Naive thymus-derived CD4-positive, alpha-beta T cell (primary cell): ENCODE measurements at regions not wholly inside any gene's neighbourhood (a gene's known extent, or its start where the extent isn't known, plus 50 kb on each side); places are given as distances from the start of the nearest gene placed in this dataset.

Experiments
- ATAC-seq: fragments of 150-1000 bp; cut with Tn5 transposase; 2 replicates; pipeline ENCODE4 v1.10.0; 2021; ENCODE audit warnings: mild to moderate bottlenecking, moderate library complexity
- CTCF ChIA-PET: fragments of 350-600 bp; sonication (Branson Sonifier 250); formaldehyde crosslinking; loops from one replicate; lab custom pipeline; 2021; ENCODE audit warnings: antibody characterized with exemption; lab: Charles Lee
- POLR2A ChIA-PET: fragments of 350-600 bp; sonication (Branson Sonifier 250); formaldehyde crosslinking; loops from one replicate; lab custom pipeline; 2021; ENCODE audit warnings: antibody characterized with exemption, inconsistent platforms; lab: Charles Lee
- DNase-seq, 9 donors: peaks; one replicate each; pipeline versions ENCODE4 v3.0.0 to v3.0.0-alpha.2; 2020 to 2022; ENCODE audit warnings: mixed read lengths in 1 of 9
- H3K27ac ChIP-seq: one replicate; pipeline ENCODE4 v1.7.0; 2013; ENCODE audit warnings: mild to moderate bottlenecking, low read depth, low read length, moderate library complexity
- H3K27me3 ChIP-seq, 2 donors: one replicate each; pipeline ENCODE4 v1.7.0; 2013; ENCODE audit warnings: low read length in 2 of 2, mild to moderate bottlenecking in 2 of 2, moderate library complexity in 2 of 2; ENCODE audit not compliant: control insufficient read depth in 2 of 2, insufficient read depth in 2 of 2
- H3K36me3 ChIP-seq, 3 experiments: 1 replicate in 2 of 3; 2 replicates in 1 of 3; pipeline ENCODE4 v1.7.0; 2013; ENCODE audit warnings: low read length in 3 of 3, mild to moderate bottlenecking in 3 of 3, moderate library complexity in 1 of 3; ENCODE audit not compliant: insufficient read depth in 3 of 3, control insufficient read depth in 2 of 3
- H3K4me1 ChIP-seq, 2 donors: one replicate each; pipeline ENCODE4 v1.7.0; 2013; ENCODE audit warnings: low read length in 2 of 2, mild to moderate bottlenecking in 2 of 2, moderate library complexity in 1 of 2; ENCODE audit not compliant: control insufficient read depth in 2 of 2, insufficient read depth in 2 of 2
- H3K4me3 ChIP-seq: 2 replicates; pipeline ENCODE4 v1.7.0; 2013; ENCODE audit warnings: mild to moderate bottlenecking, low read length
- H3K9me3 ChIP-seq, 3 experiments: 1 replicate in 2 of 3; 2 replicates in 1 of 3; pipeline ENCODE4 v1.7.0; 2013; ENCODE audit warnings: low read length in 3 of 3; ENCODE audit not compliant: control insufficient read depth in 2 of 3
- H3K27ac Mint-ChIP-seq, 9 donors: one replicate each; pipeline ENCODE4 v1.8.0; 2020 to 2022; ENCODE audit warnings: mixed read lengths in 9 of 9, mild to moderate bottlenecking in 8 of 9, moderate library complexity in 5 of 9, inconsistent platforms in 2 of 9
- H3K27me3 Mint-ChIP-seq, 5 donors: one replicate each; pipeline ENCODE4 v1.8.0; 2021 to 2022; ENCODE audit warnings: mixed read lengths in 5 of 5, mild to moderate bottlenecking in 1 of 5
- H3K36me3 Mint-ChIP-seq, 5 donors: one replicate each; pipeline ENCODE4 v1.8.0; 2020 to 2022; ENCODE audit warnings: mixed read lengths in 5 of 5, mild to moderate bottlenecking in 3 of 5, inconsistent platforms in 1 of 5
- H3K4me1 Mint-ChIP-seq, 7 donors: one replicate each; pipeline ENCODE4 v1.8.0; 2020 to 2022; ENCODE audit warnings: mixed read lengths in 7 of 7, mild to moderate bottlenecking in 3 of 7, inconsistent platforms in 1 of 7
- H3K4me3 Mint-ChIP-seq, 10 donors: one replicate each; pipeline ENCODE4 v1.8.0; 2020 to 2022; ENCODE audit warnings: mild to moderate bottlenecking in 10 of 10, mixed read lengths in 10 of 10, moderate library complexity in 6 of 10, inconsistent platforms in 2 of 10
- H3K9me3 Mint-ChIP-seq, 11 donors: one replicate each; pipeline ENCODE4 v1.8.0; 2020 to 2022; ENCODE audit warnings: mixed read lengths in 11 of 11, mild to moderate bottlenecking in 4 of 11, inconsistent platforms in 1 of 11, moderate library complexity in 1 of 11
- intact Hi-C, 2 donors: fragments of 100-400 bp; cut with micrococcal nuclease; formaldehyde crosslinking; loops; one replicate each; pipeline ENCODE4 v1.15.1; 2023

DNA sequence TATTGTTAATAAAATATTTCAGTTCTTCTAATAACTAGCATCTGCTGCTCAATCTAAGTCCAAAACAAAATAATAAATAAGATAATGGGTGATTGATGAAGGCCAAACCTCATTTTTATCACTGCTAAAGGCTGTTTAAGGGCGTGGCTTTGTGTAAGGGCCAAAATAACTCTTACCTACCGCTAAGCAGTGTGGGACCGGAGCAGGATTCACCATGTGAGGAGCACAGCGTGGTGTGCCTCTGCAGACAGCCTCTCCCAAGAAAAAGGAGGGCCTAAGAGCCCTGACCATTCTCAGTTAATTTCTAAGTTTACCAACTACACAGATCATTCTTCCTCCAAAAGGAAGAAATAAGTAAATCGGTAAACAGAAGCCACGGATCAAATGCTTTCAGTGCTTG is 353.7 kb downstream of the ARL6IP6 start:
- Histone ChIP-seq H3K4me1 (no peaks in the 10 kb centered on the region), H3K27me3 (no peaks in the 10 kb centered on the region), H3K9me3 (no peaks in the 10 kb centered on the region), H3K27ac (no peak overlapping the region), H3K36me3 (no peaks in the 10 kb centered on the region), H3K4me3 (no peak overlapping the region)
- ChIA-PET POLR2A (no interaction called here), CTCF (no interaction called here)
- Mint-ChIP-seq H3K4me3 (no peak overlapping the region), H3K27me3 (no peaks in the 10 kb centered on the region), H3K27ac (no peak overlapping the region), H3K9me3 (no peaks in the 10 kb centered on the region), H3K36me3 (no peaks in the 10 kb centered on the region), H3K4me1 (no peaks in the 10 kb centered on the region)
- intact Hi-C loops = no loop called here
- DNase-seq (no peak), ATAC-seq (no peak)

DNA sequence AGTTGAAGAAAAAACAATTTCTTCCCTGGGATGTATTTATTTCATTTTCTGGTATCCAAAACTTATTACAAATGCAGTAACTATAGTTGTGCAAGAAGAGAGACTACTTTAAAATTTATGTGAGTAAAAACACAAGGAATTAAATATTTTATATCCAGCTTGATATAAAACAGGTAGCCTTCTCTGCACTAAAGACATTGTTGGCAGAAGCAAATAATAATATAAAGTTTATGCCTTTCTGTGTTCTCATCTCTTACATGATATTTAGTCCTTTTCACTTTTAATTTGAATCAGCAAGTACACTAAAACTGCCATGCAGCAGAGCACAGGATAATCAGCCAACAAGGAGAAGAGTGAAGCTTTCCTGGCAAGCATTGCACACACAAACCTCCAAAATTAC is 352.7 kb downstream of the ARL6IP6 start:
- Mint-ChIP-seq H3K4me3 (no peak overlapping the region), H3K36me3 (no peaks in the 10 kb centered on the region), H3K4me1 (no peaks in the 10 kb centered on the region), H3K27me3 (no peaks in the 10 kb centered on the region), H3K9me3 (no peaks in the 10 kb centered on the region), H3K27ac (no peak overlapping the region)
- no peaks in the 10 kb centered on the region for H3K9me3 ChIP-seq
- ATAC-seq (no peak), DNase-seq (no peak)
- no peak overlapping the region for H3K27ac ChIP-seq
- ChIA-PET POLR2A (no interaction called here), CTCF (no interaction called here)
- H3K27me3 ChIP-seq = no peaks in the 10 kb centered on the region
- no peak overlapping the region for H3K4me3 ChIP-seq
- H3K36me3 ChIP-seq = no peaks in the 10 kb centered on the region
- intact Hi-C loops = no loop called here
- no peaks in the 10 kb centered on the region for H3K4me1 ChIP-seq

DNA sequence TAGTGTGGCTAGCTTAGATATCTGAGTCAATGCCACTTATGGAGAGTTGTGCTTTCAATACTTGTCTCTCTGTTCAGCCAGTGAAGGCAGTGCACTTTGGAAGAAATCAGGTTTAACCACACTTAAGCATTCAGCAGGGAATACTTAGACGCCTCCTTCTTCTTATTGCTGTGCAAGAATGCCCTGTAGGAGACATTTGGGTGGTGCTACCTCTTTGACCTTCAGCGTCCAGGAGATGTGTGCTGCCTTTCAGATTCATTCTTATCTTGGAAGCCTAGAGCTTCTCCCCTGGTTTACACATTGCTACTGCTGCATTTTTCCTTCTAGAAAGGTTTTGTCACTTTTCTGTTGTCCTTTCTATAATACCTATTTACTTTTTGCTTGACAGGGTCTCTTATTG is 350.5 kb downstream of the ARL6IP6 start:
- Mint-ChIP-seq H3K27me3 (no peaks in the 10 kb centered on the region), H3K9me3 (no peaks in the 10 kb centered on the region), H3K36me3 (no peaks in the 10 kb centered on the region), H3K4me3 (no peak overlapping the region), H3K27ac (no peak overlapping the region), H3K4me1 (no peaks in the 10 kb centered on the region)
- H3K4me3 ChIP-seq = no peak overlapping the region
- no peaks in the 10 kb centered on the region for H3K9me3 ChIP-seq
- CTCF ChIA-PET = no interaction called here
- ATAC-seq (no peak), DNase-seq (no peak)
- no peaks in the 10 kb centered on the region for H3K4me1 ChIP-seq
- intact Hi-C loops = no loop called here
- H3K27ac ChIP-seq = no peak overlapping the region
- POLR2A ChIA-PET = no interaction called here
- H3K27me3 ChIP-seq = no peaks in the 10 kb centered on the region
- H3K36me3 ChIP-seq = no peaks in the 10 kb centered on the region

DNA sequence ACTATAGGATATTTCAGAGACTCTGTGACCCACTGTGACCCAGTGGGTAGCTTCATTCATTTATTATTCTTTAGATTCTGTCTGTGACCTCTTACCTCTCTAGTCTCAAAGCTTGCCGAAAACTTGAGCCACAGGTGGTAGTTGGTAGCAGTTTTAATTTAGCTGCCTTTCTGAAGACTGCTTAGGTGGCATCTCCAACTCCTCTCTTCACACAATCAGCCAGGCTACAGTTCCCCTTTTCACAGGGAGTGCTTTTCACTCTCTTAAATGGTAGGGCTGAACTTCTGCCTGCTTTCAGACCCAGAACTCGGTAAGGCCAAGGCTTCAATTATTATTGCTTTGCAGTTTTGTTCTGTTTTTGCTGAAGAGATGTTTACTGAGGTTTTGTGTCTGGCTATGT is 349.6 kb downstream of the ARL6IP6 start:
- POLR2A ChIA-PET = no interaction called here
- ATAC-seq (no peak), DNase-seq (no peak)
- Mint-ChIP-seq H3K27me3 (no peaks in the 10 kb centered on the region), H3K4me3 (no peak overlapping the region), H3K4me1 (no peaks in the 10 kb centered on the region), H3K36me3 (no peaks in the 10 kb centered on the region), H3K27ac (no peak overlapping the region), H3K9me3 (no peaks in the 10 kb centered on the region)
- H3K27ac ChIP-seq = no peak overlapping the region
- no peaks in the 10 kb centered on the region for H3K9me3 ChIP-seq
- H3K27me3 ChIP-seq = no peaks in the 10 kb centered on the region
- no peaks in the 10 kb centered on the region for H3K36me3 ChIP-seq
- no peaks in the 10 kb centered on the region for H3K4me1 ChIP-seq
- CTCF ChIA-PET = no interaction called here
- intact Hi-C loops = no loop called here
- H3K4me3 ChIP-seq = no peak overlapping the region

DNA sequence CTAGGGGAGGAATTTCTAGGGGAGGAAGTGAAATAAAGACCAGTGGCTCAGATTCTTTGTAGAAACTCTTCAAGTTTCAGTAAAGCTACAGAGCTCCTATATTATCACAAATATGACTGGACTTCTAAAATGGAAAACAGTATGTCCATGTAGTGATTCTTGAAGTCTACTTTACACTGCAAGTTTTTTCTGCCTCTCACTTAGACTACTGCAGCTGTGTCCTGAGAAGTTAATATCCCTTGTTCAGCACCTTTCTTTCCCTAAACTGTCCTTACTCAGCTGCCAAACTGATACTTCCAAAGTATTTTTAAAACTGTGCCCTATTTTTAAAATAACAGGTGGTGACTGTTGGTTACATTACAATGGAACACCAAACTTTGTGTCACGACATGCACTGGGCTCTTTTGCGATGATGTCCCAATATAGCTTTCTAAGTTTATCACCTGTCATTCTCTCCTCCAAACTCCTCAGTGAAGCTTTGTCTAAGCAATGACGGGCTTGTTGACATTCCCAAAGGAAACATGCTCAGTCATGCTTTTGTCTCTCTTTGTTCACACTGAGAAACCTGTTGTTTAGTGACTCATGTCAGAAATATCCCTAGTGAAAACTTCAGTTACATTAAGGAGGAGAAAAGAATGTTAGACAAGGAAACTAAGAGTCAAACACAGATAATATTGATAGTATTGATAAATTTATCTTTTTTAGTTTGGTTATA is 341.1 kb downstream of the ARL6IP6 start:
- no peak overlapping the region for H3K4me3 Mint-ChIP-seq
- H3K9me3 ChIP-seq = no peaks in the 10 kb centered on the region
- no peaks in the 10 kb centered on the region for H3K9me3 Mint-ChIP-seq
- POLR2A ChIA-PET = no interaction called here
- H3K27me3 ChIP-seq = no peaks in the 10 kb centered on the region
- CTCF ChIA-PET = no interaction called here
- H3K27me3 Mint-ChIP-seq = peaks cover 0 to 5% (median 0%) of the 10 kb centered on the region in 5 donors
- ATAC-seq = no peak
- H3K4me1 Mint-ChIP-seq = no peaks in the 10 kb centered on the region
- no peak overlapping the region for H3K4me3 ChIP-seq
- no peak overlapping the region for H3K27ac ChIP-seq
- no peaks in the 10 kb centered on the region for H3K4me1 ChIP-seq
- no peaks in the 10 kb centered on the region for H3K36me3 ChIP-seq
- intact Hi-C loops = no loop called here
- H3K36me3 Mint-ChIP-seq = no peaks in the 10 kb centered on the region
- no peak for DNase-seq
- H3K27ac Mint-ChIP-seq = no peak overlapping the region

DNA sequence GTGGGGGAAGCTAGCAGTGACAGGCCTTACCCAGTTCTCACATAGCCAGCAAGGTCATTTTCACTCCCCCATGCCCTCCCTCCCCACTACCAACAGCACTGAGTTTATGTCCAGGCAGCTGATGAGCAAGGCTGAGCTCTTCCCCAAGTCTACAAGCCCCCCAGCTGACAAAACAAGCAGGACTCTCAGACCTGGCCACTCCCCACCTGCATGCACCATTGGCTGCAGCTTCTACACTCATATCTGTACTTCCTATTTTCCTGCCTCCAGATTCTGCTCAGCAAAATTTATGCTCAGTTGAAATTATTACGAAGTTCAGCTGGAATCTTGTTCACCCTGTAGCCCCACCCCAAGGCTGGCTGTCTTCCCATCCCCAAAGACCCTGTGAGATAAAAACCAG is 339.3 kb downstream of the ARL6IP6 start:
- Histone ChIP-seq H3K27me3 (no peaks in the 10 kb centered on the region), H3K4me1 (no peaks in the 10 kb centered on the region), H3K27ac (no peak overlapping the region), H3K9me3 (no peaks in the 10 kb centered on the region), H3K36me3 (no peaks in the 10 kb centered on the region), H3K4me3 (no peak overlapping the region)
- ChIA-PET POLR2A (no interaction called here), CTCF (no interaction called here)
- H3K9me3 Mint-ChIP-seq = no peaks in the 10 kb centered on the region
- H3K4me1 Mint-ChIP-seq = no peaks in the 10 kb centered on the region
- intact Hi-C loops = no loop called here
- H3K36me3 Mint-ChIP-seq = no peaks in the 10 kb centered on the region
- no peak for DNase-seq
- H3K27ac Mint-ChIP-seq = no peak overlapping the region
- ATAC-seq = no peak
- H3K4me3 Mint-ChIP-seq = no peak overlapping the region
- peaks cover 0 to 5% (median 0%) of the 10 kb centered on the region in 5 donors for H3K27me3 Mint-ChIP-seq

DNA sequence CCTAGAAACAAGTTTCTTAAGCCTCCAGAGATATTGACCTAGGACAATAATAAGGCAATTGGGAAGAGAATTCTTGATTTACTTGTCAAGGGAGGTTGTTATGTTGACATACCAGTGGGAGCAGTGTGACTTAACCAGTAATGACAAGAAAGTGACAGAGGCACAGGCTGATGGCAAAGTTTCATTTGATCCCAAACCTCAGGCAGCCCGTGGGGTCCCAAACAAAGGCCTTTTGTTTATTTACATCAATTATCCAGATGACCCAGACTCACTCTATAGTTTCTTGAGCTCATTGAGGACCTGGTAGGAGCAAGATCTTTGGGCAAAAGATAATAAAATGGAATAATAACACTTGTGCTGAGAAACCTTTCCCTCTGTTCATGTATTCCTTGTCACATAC is 336.8 kb downstream of the ARL6IP6 start:
- ATAC-seq (no peak), DNase-seq (no peak)
- no peak overlapping the region for H3K27ac Mint-ChIP-seq
- Histone ChIP-seq H3K27ac (no peak overlapping the region), H3K36me3 (no peaks in the 10 kb centered on the region), H3K4me3 (no peak overlapping the region), H3K9me3 (no peaks in the 10 kb centered on the region), H3K27me3 (no peaks in the 10 kb centered on the region), H3K4me1 (no peaks in the 10 kb centered on the region)
- intact Hi-C loops = no loop called here
- no peak overlapping the region for H3K4me3 Mint-ChIP-seq
- no peaks in the 10 kb centered on the region for H3K4me1 Mint-ChIP-seq
- H3K9me3 Mint-ChIP-seq = no peaks in the 10 kb centered on the region
- ChIA-PET CTCF (no interaction called here), POLR2A (no interaction called here)
- no peaks in the 10 kb centered on the region for H3K27me3 Mint-ChIP-seq
- no peaks in the 10 kb centered on the region for H3K36me3 Mint-ChIP-seq
